T-helper 9 cell (primary cell): ENCODE measurements at regions not wholly inside any gene's neighbourhood (a gene's known extent, or its start where the extent isn't known, plus 50 kb on each side); places are given as distances from the start of the nearest gene placed in this dataset.

Experiments used
- DNase-seq: peaks from one replicate; pipeline ENCODE4 v3.0.0-alpha.2; 2020

- DNase-seq: no peak
These were observed 324.7 kb downstream of the TLE4 start for GRCh38 chr9:79896390-79896980.

GRCh38 chr9:79895232-79895631 lies 323.5 kb downstream of the TLE4 start:
- no peak for DNase-seq

GRCh38 chr9:79889369-79889768 lies 317.6 kb downstream of the TLE4 start:
- no peak for DNase-seq

- no peak for DNase-seq
These were observed 313.5 kb downstream of the TLE4 start for GRCh38 chr9:79885093-79885857.

- DNase-seq: no peak
These were observed 312.8 kb downstream of the TLE4 start for GRCh38 chr9:79884546-79884945.

GRCh38 chr9:79883073-79883645 lies 311.4 kb downstream of the TLE4 start:
- DNase-seq: peak; percentile 27

GRCh38 chr9:79880626-79881025 lies 308.9 kb downstream of the TLE4 start:
- DNase-seq: no peak

- DNase-seq: no peak
These were observed 306.3 kb downstream of the TLE4 start for GRCh38 chr9:79877943-79878602.

GRCh38 chr9:79868567-79869189 lies 296.9 kb downstream of the TLE4 start:
- no peak for DNase-seq

- DNase-seq: no peak
These were observed 291.4 kb downstream of the TLE4 start for GRCh38 chr9:79862921-79863890.

- DNase-seq: no peak
These were observed 286.7 kb downstream of the TLE4 start for GRCh38 chr9:79858508-79858907.

GRCh38 chr9:79857188-79857587 lies 285.4 kb downstream of the TLE4 start:
- DNase-seq: no peak

GRCh38 chr9:79847074-79847473 lies 275.3 kb downstream of the TLE4 start:
- no peak for DNase-seq

- no peak for DNase-seq
These were observed 258.0 kb downstream of the TLE4 start for GRCh38 chr9:79829566-79830302.

- DNase-seq: no peak
These were observed 252.5 kb downstream of the TLE4 start for GRCh38 chr9:79824265-79824664.

- no peak for DNase-seq
These were observed 245.8 kb downstream of the TLE4 start for GRCh38 chr9:79817438-79818004.

GRCh38 chr9:79813258-79813638 lies 241.5 kb downstream of the TLE4 start:
- no peak for DNase-seq

GRCh38 chr9:79812507-79813257 lies 240.9 kb downstream of the TLE4 start:
- DNase-seq: no peak

GRCh38 chr9:79812099-79812498 lies 240.3 kb downstream of the TLE4 start:
- DNase-seq: no peak

- DNase-seq: no peak
These were observed 238.2 kb downstream of the TLE4 start for GRCh38 chr9:79809931-79810330.
